ENCODE measurements at regions not wholly inside any gene's neighbourhood (a gene's known extent, or its start where the extent isn't known, plus 50 kb on each side); places are given as distances from the start of the nearest gene placed in this dataset.

GRCh38 chr22:49322861-49323622 is 504.6 kb downstream of the BRD1 start:
- DNase-seq (peak in 1 of 10 donors; percentile 9), ATAC-seq (no peak)
- Mint-ChIP-seq H3K27me3 (peaks cover 16 to 53% (median 36%) of the 10 kb centered on the region in 5 donors), H3K9me3 (peaks cover 0 to 13% (median 8%) of the 10 kb centered on the region in 9 donors), H3K36me3 (peaks cover 0 to 8% (median 3%) of the 10 kb centered on the region in 3 donors), H3K27ac (peak overlapping the region in 1 of 10 donors; percentile 26), H3K4me1 (peaks cover 0 to 16% (median 6%) of the 10 kb centered on the region in 4 donors), H3K4me3 (peak overlapping the region in 1 of 10 donors; percentile 0)
- POLR2A ChIA-PET = no interaction called here

- Mint-ChIP-seq H3K4me3 (no peak overlapping the region), H3K27ac (no peak overlapping the region), H3K27me3 (peaks cover 18 to 52% (median 36%) of the 10 kb centered on the region in 5 donors), H3K36me3 (peaks cover 0 to 7% (median 3%) of the 10 kb centered on the region in 3 donors), H3K4me1 (peaks cover 0 to 16% (median 6%) of the 10 kb centered on the region in 4 donors), H3K9me3 (peaks cover 0 to 11% (median 8%) of the 10 kb centered on the region in 9 donors)
- DNase-seq = peak in 1 of 10 donors; percentile 1
- POLR2A ChIA-PET = no interaction called here
- ATAC-seq = no peak
Measured at GRCh38 chr22:49322231-49322630, 505.4 kb downstream of the BRD1 start.

GRCh38 chr22:49321477-49322055 is 506.1 kb downstream of the BRD1 start:
- DNase-seq (peak in 1 of 10 donors; percentile 16), ATAC-seq (no peak)
- Mint-ChIP-seq H3K4me1 (peaks cover 0 to 16% (median 6%) of the 10 kb centered on the region in 4 donors), H3K27me3 (peaks cover 16 to 52% (median 30%) of the 10 kb centered on the region in 5 donors), H3K36me3 (peaks cover 0 to under 1% (median 0%) of the 10 kb centered on the region in 3 donors), H3K9me3 (peaks cover 0 to 7% (median 1%) of the 10 kb centered on the region in 9 donors), H3K4me3 (no peak overlapping the region), H3K27ac (no peak overlapping the region)
- POLR2A ChIA-PET = no interaction called here

- Mint-ChIP-seq H3K9me3 (peaks cover 0 to 7% (median 0%) of the 10 kb centered on the region in 9 donors), H3K27ac (no peak overlapping the region), H3K4me3 (no peak overlapping the region), H3K36me3 (no peaks in the 10 kb centered on the region), H3K27me3 (peaks cover 16 to 52% (median 30%) of the 10 kb centered on the region in 5 donors), H3K4me1 (peaks cover 0 to 16% (median 6%) of the 10 kb centered on the region in 4 donors)
- POLR2A ChIA-PET = no interaction called here
- DNase-seq = peak in 1 of 10 donors; percentile 2
- ATAC-seq = no peak
Measured at GRCh38 chr22:49320714-49321476, 506.8 kb downstream of the BRD1 start.

- ATAC-seq = no peak
- Mint-ChIP-seq H3K36me3 (no peaks in the 10 kb centered on the region), H3K4me1 (no peaks in the 10 kb centered on the region), H3K9me3 (peaks cover 0 to 1% (median 0%) of the 10 kb centered on the region in 9 donors), H3K27me3 (peaks cover 9 to 37% (median 17%) of the 10 kb centered on the region in 5 donors), H3K27ac (no peak overlapping the region), H3K4me3 (no peak overlapping the region)
- no peak for DNase-seq
- POLR2A ChIA-PET = no interaction called here
Measured at GRCh38 chr22:49317369-49317768, 510.3 kb downstream of the BRD1 start.

- Mint-ChIP-seq H3K27ac (no peak overlapping the region), H3K36me3 (no peaks in the 10 kb centered on the region), H3K27me3 (peaks cover 14 to 36% (median 17%) of the 10 kb centered on the region in 5 donors), H3K9me3 (no peaks in the 10 kb centered on the region), H3K4me3 (no peak overlapping the region), H3K4me1 (peaks cover 0 to 2% (median 0%) of the 10 kb centered on the region in 4 donors)
- POLR2A ChIA-PET = no interaction called here
- DNase-seq = no peak
- ATAC-seq = no peak
Measured at GRCh38 chr22:49312601-49313000, 515.1 kb downstream of the BRD1 start.

- H3K27me3 Mint-ChIP-seq = peaks cover 12 to 57% (median 32%) of the 10 kb centered on the region in 5 donors
- H3K27ac Mint-ChIP-seq = no peak overlapping the region
- no peak overlapping the region for H3K4me3 Mint-ChIP-seq
- no peaks in the 10 kb centered on the region for H3K9me3 Mint-ChIP-seq
- DNase-seq (no peak), ATAC-seq (no peak)
- no peaks in the 10 kb centered on the region for H3K36me3 Mint-ChIP-seq
- POLR2A ChIA-PET = no interaction called here
- H3K4me1 Mint-ChIP-seq = peaks cover 0 to 2% (median 0%) of the 10 kb centered on the region in 4 donors
Measured at GRCh38 chr22:49310354-49310753, 517.3 kb downstream of the BRD1 start.

- H3K4me3 Mint-ChIP-seq = no peak overlapping the region
- H3K36me3 Mint-ChIP-seq = no peaks in the 10 kb centered on the region
- no peak overlapping the region for H3K27ac Mint-ChIP-seq
- peaks cover 10 to 67% (median 43%) of the 10 kb centered on the region in 5 donors for H3K27me3 Mint-ChIP-seq
- DNase-seq (peak in 1 of 10 donors; percentile 7), ATAC-seq (no peak)
- no peaks in the 10 kb centered on the region for H3K9me3 Mint-ChIP-seq
- H3K4me1 Mint-ChIP-seq = peaks cover 0 to 2% (median 0%) of the 10 kb centered on the region in 4 donors
- POLR2A ChIA-PET = no interaction called here
Measured at GRCh38 chr22:49308300-49308699, 519.4 kb downstream of the BRD1 start.

GRCh38 chr22:49307870-49308269 is 519.8 kb downstream of the BRD1 start:
- H3K9me3 Mint-ChIP-seq = no peaks in the 10 kb centered on the region
- no peak overlapping the region for H3K4me3 Mint-ChIP-seq
- POLR2A ChIA-PET = no interaction called here
- DNase-seq (no peak), ATAC-seq (no peak)
- H3K27ac Mint-ChIP-seq = no peak overlapping the region
- H3K27me3 Mint-ChIP-seq = peaks cover 13 to 72% (median 47%) of the 10 kb centered on the region in 5 donors
- H3K36me3 Mint-ChIP-seq = no peaks in the 10 kb centered on the region
- H3K4me1 Mint-ChIP-seq = peaks cover 0 to 2% (median under 1%) of the 10 kb centered on the region in 4 donors

GRCh38 chr22:49307481-49307830 is 520.2 kb downstream of the BRD1 start:
- Mint-ChIP-seq H3K27me3 (peaks cover 13 to 76% (median 50%) of the 10 kb centered on the region in 5 donors), H3K36me3 (no peaks in the 10 kb centered on the region), H3K27ac (no peak overlapping the region), H3K9me3 (no peaks in the 10 kb centered on the region), H3K4me3 (no peak overlapping the region), H3K4me1 (peaks cover 0 to 2% (median under 1%) of the 10 kb centered on the region in 4 donors)
- ATAC-seq (no peak), DNase-seq (no peak)
- POLR2A ChIA-PET = no interaction called here

GRCh38 chr22:49306632-49307480 is 520.8 kb downstream of the BRD1 start:
- no peak for ATAC-seq
- Mint-ChIP-seq H3K4me1 (peaks cover 0 to 2% (median under 1%) of the 10 kb centered on the region in 4 donors), H3K36me3 (no peaks in the 10 kb centered on the region), H3K27me3 (peaks cover 13 to 76% (median 50%) of the 10 kb centered on the region in 5 donors), H3K9me3 (no peaks in the 10 kb centered on the region), H3K27ac (no peak overlapping the region), H3K4me3 (no peak overlapping the region)
- POLR2A ChIA-PET = no interaction called here
- peak in 1 of 10 donors; percentile 15 for DNase-seq

- POLR2A ChIA-PET = no interaction called here
- Mint-ChIP-seq H3K9me3 (no peaks in the 10 kb centered on the region), H3K4me3 (no peak overlapping the region), H3K27ac (no peak overlapping the region), H3K4me1 (peaks cover 0 to 2% (median under 1%) of the 10 kb centered on the region in 4 donors), H3K27me3 (peaks cover 13 to 71% (median 50%) of the 10 kb centered on the region in 5 donors), H3K36me3 (no peaks in the 10 kb centered on the region)
- ATAC-seq (no peak), DNase-seq (peak in 1 of 10 donors; percentile 10)
Measured at GRCh38 chr22:49305966-49306631, 521.6 kb downstream of the BRD1 start.

All from naive thymus-derived CD8-positive, alpha-beta T cell (primary cell).